Fibroblast of lung (primary cell): ENCODE measurements at regions not wholly inside any gene's neighbourhood (a gene's known extent, or its start where the extent isn't known, plus 50 kb on each side); places are given as distances from the start of the nearest gene placed in this dataset.

Experiments used
- DNase-seq, 2 donors: peaks; one replicate each; pipeline versions ENCODE4 v3.0.0 to v3.0.0-alpha.2; 2010; ENCODE audit warnings: low read depth in 2 of 2
- H2AFZ ChIP-seq: 2 replicates; pipeline ENCODE4 v1.5.1; 2012; ENCODE audit warnings: low read length, control low read depth, inconsistent platforms
- H3K27ac ChIP-seq: 2 replicates; pipeline ENCODE4 v1.5.1; 2011; ENCODE audit warnings: low read length, control low read depth; ENCODE audit not compliant: insufficient read depth
- H3K27me3 ChIP-seq: 2 replicates; pipeline ENCODE4 v1.5.1; 2011; ENCODE audit warnings: mild to moderate bottlenecking, low read length; ENCODE audit not compliant: control insufficient read depth, insufficient read depth
- H3K36me3 ChIP-seq: 2 replicates; pipeline ENCODE4 v1.5.1; 2011; ENCODE audit warnings: low read length; ENCODE audit not compliant: control insufficient read depth, insufficient read depth
- H3K4me1 ChIP-seq: 2 replicates; pipeline ENCODE4 v1.5.1; 2011; ENCODE audit warnings: low read length; ENCODE audit not compliant: control insufficient read depth, insufficient read depth; ENCODE audit errors: extremely low read depth
- H3K4me2 ChIP-seq: 2 replicates; pipeline ENCODE4 v1.5.1; 2011; ENCODE audit warnings: low read length, control low read depth; ENCODE audit not compliant: insufficient read depth; ENCODE audit errors: extremely low read depth
- H3K4me3 ChIP-seq, 4 experiments: fragments of 200-600 bp in 1 of 4; sonication (generic) in 1 of 4; replicated peaks in 1 of 4; 2 replicates each; pipeline ENCODE4 v1.5.1; 2011 to 2016; ENCODE audit warnings: low read length in 4 of 4, low read depth in 3 of 4, mild to moderate bottlenecking in 3 of 4, control low read depth in 2 of 4, inconsistent platforms in 1 of 4, mixed read lengths in 1 of 4; ENCODE audit not compliant: insufficient read depth in 1 of 4; ENCODE audit errors: control extremely low read depth in 1 of 4
- H3K79me2 ChIP-seq: 2 replicates; pipeline ENCODE4 v1.5.1; 2012; ENCODE audit warnings: mild to moderate bottlenecking, low read length, inconsistent platforms; ENCODE audit not compliant: control insufficient read depth, insufficient read depth
- H3K9ac ChIP-seq: 2 replicates; pipeline ENCODE4 v1.5.1; 2011; ENCODE audit warnings: mild to moderate bottlenecking, low read length, control low read depth; ENCODE audit not compliant: insufficient read depth
- H3K9me3 ChIP-seq: 2 replicates; pipeline ENCODE4 v1.5.1; 2012; ENCODE audit warnings: low read depth, low read length; ENCODE audit not compliant: control insufficient read depth, insufficient read depth
- H4K20me1 ChIP-seq: 2 replicates; pipeline ENCODE4 v1.5.1; 2011; ENCODE audit warnings: low read length; ENCODE audit not compliant: control insufficient read depth, insufficient read depth; ENCODE audit errors: extremely low read depth
- EZH2 ChIP-seq: IDR thresholded peaks from 2 replicates; pipeline ENCODE4 v1.5.1; 2012; ENCODE audit warnings: low read length, control low read depth, mild to moderate bottlenecking; ENCODE audit errors: missing control alignments
- TF ChIP-seq, protein P1 (sequence below), 2 donors: IDR thresholded peaks in 1 of 2; conservative IDR thresholded peaks in 1 of 2; 1 replicate in 1 of 2; 2 replicates in 1 of 2; pipeline ENCODE4 v1.5.1; 2011 to 2012; ENCODE audit warnings: low read length in 2 of 2, control low read depth in 1 of 2, inconsistent platforms in 1 of 2, low read depth in 1 of 2, mild to moderate bottlenecking in 1 of 2

DNA sequence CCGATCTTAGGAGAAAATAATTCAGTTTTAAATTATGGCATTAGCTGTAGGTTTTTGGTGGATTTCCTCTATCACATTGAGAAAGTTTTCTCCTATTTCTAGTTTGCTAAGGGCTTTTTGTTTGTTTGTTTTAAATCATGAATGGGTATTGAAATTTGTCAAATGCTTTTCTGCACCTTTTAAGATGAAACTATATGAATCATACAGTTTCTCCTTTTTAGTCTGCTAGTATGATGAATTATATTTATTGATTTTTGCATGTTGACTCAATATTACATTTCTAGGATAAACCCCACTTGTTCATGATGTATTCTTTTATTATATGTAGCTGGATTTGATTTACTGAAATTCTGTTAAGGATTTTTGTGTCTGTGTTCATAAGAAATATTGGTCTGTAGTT lies 70.3 kb upstream of the PIP4K2A start:
- H3K4me1 ChIP-seq: no peaks in the 10 kb centered on the region
- no peak overlapping the region for H3K4me2 ChIP-seq
- H3K36me3 ChIP-seq: no peaks in the 10 kb centered on the region
- no peak overlapping the region for H3K4me3 ChIP-seq
- no peaks in the 10 kb centered on the region for H4K20me1 ChIP-seq
- no peaks in the 10 kb centered on the region for H3K27me3 ChIP-seq
- no peak for DNase-seq
- H3K79me2 ChIP-seq: no peaks in the 10 kb centered on the region
- no peak overlapping the region for H3K27ac ChIP-seq
- TF ChIP-seq, protein P1, sequence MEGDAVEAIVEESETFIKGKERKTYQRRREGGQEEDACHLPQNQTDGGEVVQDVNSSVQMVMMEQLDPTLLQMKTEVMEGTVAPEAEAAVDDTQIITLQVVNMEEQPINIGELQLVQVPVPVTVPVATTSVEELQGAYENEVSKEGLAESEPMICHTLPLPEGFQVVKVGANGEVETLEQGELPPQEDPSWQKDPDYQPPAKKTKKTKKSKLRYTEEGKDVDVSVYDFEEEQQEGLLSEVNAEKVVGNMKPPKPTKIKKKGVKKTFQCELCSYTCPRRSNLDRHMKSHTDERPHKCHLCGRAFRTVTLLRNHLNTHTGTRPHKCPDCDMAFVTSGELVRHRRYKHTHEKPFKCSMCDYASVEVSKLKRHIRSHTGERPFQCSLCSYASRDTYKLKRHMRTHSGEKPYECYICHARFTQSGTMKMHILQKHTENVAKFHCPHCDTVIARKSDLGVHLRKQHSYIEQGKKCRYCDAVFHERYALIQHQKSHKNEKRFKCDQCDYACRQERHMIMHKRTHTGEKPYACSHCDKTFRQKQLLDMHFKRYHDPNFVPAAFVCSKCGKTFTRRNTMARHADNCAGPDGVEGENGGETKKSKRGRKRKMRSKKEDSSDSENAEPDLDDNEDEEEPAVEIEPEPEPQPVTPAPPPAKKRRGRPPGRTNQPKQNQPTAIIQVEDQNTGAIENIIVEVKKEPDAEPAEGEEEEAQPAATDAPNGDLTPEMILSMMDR (conservative IDR thresholded peaks at IDR 0.05 in 1 of 2, IDR thresholded peaks at IDR 0.05 in 1 of 2; ENCODE audit: low read depth in 1 of 2, low read length in 2 of 2): no peak
- TF ChIP-seq EZH2: no peak
- H2AFZ ChIP-seq: no peak overlapping the region
- no peaks in the 10 kb centered on the region for H3K9me3 ChIP-seq
- no peak overlapping the region for H3K9ac ChIP-seq

DNA sequence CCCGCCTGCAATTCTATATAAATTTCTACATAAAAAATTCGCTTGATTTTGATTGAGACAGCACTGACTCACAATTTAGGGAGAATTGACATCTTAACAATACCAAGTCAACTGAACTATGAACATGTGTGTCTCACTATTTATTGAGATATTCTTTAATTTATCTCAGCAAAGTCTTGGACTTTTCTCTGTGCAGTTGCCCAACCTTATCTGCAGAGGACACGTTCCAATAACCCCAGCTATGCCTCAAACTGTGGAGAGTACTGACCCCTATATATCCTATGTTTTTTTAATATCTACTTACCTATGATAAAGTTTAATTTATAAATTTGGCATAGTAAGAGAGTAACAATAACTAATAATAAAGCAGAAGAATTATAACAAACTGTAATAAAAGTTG lies 69.4 kb upstream of the PIP4K2A start:
- no peak for TF ChIP-seq EZH2
- TF ChIP-seq, protein P1 (conservative IDR thresholded peaks at IDR 0.05 in 1 of 2, IDR thresholded peaks at IDR 0.05 in 1 of 2; ENCODE audit: low read depth in 1 of 2, low read length in 2 of 2): no peak
- no peaks in the 10 kb centered on the region for H3K9me3 ChIP-seq
- H3K9ac ChIP-seq: no peak overlapping the region
- no peaks in the 10 kb centered on the region for H3K27me3 ChIP-seq
- no peak overlapping the region for H2AFZ ChIP-seq
- no peak overlapping the region for H3K27ac ChIP-seq
- no peak overlapping the region for H3K4me3 ChIP-seq
- DNase-seq: no peak
- no peaks in the 10 kb centered on the region for H4K20me1 ChIP-seq
- no peaks in the 10 kb centered on the region for H3K79me2 ChIP-seq
- no peaks in the 10 kb centered on the region for H3K36me3 ChIP-seq
- no peaks in the 10 kb centered on the region for H3K4me1 ChIP-seq
- no peak overlapping the region for H3K4me2 ChIP-seq

DNA sequence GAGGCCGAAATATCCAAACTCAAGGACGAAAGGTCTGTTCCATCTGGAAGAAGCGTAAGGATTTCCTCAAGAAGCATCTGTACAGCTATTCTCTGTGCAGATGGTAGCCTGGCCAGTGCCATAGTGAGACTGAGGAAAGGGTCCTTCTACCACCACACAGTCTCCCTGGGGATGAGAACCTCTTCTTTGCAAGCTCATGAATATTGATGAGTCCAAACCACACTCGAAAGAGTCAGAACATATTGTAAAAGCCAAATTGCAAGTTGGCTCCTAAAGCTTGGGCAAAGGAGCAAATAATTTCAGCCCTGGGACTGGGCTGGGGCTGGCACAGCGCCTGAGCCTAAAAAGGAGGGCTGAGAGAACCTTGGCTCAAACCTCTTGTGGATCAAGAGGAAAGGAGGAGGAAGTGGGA lies 66.1 kb upstream of the PIP4K2A start:
- TF ChIP-seq EZH2: no peak
- TF ChIP-seq, protein P1 (conservative IDR thresholded peaks at IDR 0.05 in 1 of 2, IDR thresholded peaks at IDR 0.05 in 1 of 2; ENCODE audit: low read depth in 1 of 2, low read length in 2 of 2): no peak
- Histone ChIP-seq H3K9me3 (no peaks in the 10 kb centered on the region), H3K79me2 (no peaks in the 10 kb centered on the region), H3K27ac (no peak overlapping the region), H3K4me1 (no peaks in the 10 kb centered on the region), H3K4me2 (no peak overlapping the region), H3K36me3 (no peaks in the 10 kb centered on the region), H3K4me3 (no peak overlapping the region), H3K27me3 (no peaks in the 10 kb centered on the region), H3K9ac (no peak overlapping the region), H4K20me1 (no peaks in the 10 kb centered on the region), H2AFZ (no peak overlapping the region)
- DNase-seq: peak in 1 of 2 donors; percentile 30
